ENCODE measurements at regions not wholly inside any gene's neighbourhood (a gene's known extent, or its start where the extent isn't known, plus 50 kb on each side); places are given as distances from the start of the nearest gene placed in this dataset.

DNA sequence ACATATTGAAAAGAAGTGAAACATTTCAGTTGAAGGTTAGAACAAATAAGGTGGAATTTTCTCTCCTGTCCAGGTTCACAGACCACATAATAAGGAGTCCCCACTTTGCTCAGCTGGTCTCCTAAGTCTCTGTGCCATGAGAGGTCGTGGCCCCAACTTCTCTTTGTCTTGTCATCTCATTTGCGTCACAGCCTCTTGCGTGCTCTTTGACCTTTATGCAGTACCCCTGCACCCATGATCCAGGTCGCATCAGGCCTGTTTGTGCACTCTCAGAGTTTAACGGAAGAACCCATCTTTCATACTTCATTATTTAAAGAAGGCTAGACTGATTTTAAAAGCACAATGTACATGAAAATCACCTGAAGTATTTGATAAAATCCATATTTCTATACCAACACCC is 110.4 kb upstream of the BMP2 start:
- no peak overlapping the region for H3K4me3 ChIP-seq (ENCODE audit: low read depth, low read length)
- Mint-ChIP-seq H3K27me3 (no peaks in the 10 kb centered on the region), H3K4me3 (no peak overlapping the region), H3K27ac (no peak overlapping the region), H3K9me3 (peaks cover 0 to 12% (median 6%) of the 10 kb centered on the region in 7 donors), H3K4me1 (no peaks in the 10 kb centered on the region), H3K36me3 (no peaks in the 10 kb centered on the region)
- H3K27ac ChIP-seq (ENCODE audit: insufficient read depth, low read length, poor library complexity, severe bottlenecking), result no peak overlapping the region
- H3K4me1 ChIP-seq (ENCODE audit: control insufficient read depth, insufficient read depth, low read length, poor library complexity, severe bottlenecking), result no peaks in the 10 kb centered on the region
- H3K36me3 ChIP-seq (ENCODE audit: control insufficient read depth, insufficient read depth, low read length), result no peaks in the 10 kb centered on the region
- H3K27me3 ChIP-seq (ENCODE audit: control insufficient read depth, insufficient read depth, low read length), result no peaks in the 10 kb centered on the region
- no peak for DNase-seq
- no peak for ATAC-seq (ENCODE audit: low read depth in 2 of 2)
- no peaks in the 10 kb centered on the region for H3K9me3 ChIP-seq (ENCODE audit: control insufficient read depth in 2 of 2, low read length in 2 of 2)

DNA sequence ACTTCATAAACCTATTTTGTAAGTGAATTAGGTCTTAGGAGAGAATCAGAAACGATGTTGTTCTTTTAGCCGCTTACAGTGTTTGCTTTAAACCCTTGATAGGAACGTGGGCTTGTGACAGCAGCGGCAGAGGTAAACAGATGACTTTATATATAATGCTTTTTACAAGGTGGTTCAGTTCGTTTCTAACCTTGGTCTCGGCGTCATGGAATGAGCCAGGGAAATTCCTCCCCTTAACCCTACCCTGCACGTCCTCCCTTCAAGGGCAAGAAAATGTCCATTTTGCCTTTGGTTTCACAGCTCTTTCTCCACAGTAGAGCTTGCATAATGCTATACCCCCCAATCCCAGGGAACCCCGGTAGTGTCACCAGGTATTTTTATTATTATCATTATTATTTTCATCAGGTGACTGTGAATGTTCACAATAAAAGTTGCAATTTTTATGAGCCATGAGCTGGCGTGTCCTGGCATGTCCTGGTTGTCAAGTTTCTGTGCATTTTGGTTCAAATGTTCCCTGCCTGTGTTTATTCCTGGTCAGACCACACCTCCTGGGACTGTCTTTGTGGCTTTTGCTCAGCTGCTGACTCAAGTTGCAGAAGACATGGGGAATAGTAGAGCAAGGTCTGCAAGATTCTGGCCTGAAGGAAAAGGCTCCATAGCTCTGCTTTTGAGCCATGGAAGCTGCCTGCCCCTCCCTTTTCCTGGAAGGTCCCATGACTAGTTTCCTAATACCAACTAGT is 112.8 kb upstream of the BMP2 start:
- Mint-ChIP-seq H3K4me3 (no peak overlapping the region), H3K36me3 (no peaks in the 10 kb centered on the region)
- no peaks in the 10 kb centered on the region for H3K36me3 ChIP-seq (ENCODE audit: control insufficient read depth, insufficient read depth, low read length)

DNA sequence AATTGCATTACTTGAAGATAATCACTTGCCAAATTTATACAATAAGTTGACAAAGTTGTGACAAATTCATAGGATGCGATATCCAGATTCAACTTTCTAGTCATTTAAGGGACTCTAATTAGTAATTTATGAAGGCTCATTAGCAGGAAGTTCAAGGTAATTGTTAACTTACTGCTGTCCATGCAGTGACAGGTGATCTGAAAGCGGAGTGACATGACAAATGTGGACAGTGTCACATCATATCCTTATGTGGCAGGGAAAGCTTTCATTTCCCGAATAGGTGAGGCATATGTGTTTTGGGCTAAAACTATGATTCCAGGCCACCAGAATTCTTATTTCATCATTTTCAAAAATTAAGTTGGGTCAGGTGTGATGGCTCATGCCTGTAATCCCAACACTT is 115.9 kb upstream of the BMP2 start:
- Mint-ChIP-seq H3K27me3 (no peaks in the 10 kb centered on the region), H3K9me3 (peaks cover 0 to 23% (median 5%) of the 10 kb centered on the region in 7 donors), H3K27ac (no peak overlapping the region), H3K4me1 (no peaks in the 10 kb centered on the region), H3K4me3 (no peak overlapping the region), H3K36me3 (no peaks in the 10 kb centered on the region)
- DNase-seq (no peak), ATAC-seq (ENCODE audit: low read depth in 2 of 2) (no peak)
- H3K27me3 ChIP-seq (ENCODE audit: control insufficient read depth, insufficient read depth, low read length), result no peaks in the 10 kb centered on the region
- no peaks in the 10 kb centered on the region for H3K36me3 ChIP-seq (ENCODE audit: control insufficient read depth, insufficient read depth, low read length)
- no peak overlapping the region for H3K27ac ChIP-seq (ENCODE audit: insufficient read depth, low read length, poor library complexity, severe bottlenecking)
- no peak overlapping the region for H3K4me3 ChIP-seq (ENCODE audit: low read depth, low read length)
- no peaks in the 10 kb centered on the region for H3K4me1 ChIP-seq (ENCODE audit: control insufficient read depth, insufficient read depth, low read length, poor library complexity, severe bottlenecking)
- H3K9me3 ChIP-seq (ENCODE audit: control insufficient read depth in 2 of 2, low read length in 2 of 2), result peaks cover 0 to 2% of the 10 kb centered on the region in 2 experiments

More for the DNA sequence above, 112.8 kb upstream of the BMP2 start:
- DNase-seq (no peak), ATAC-seq (ENCODE audit: low read depth in 2 of 2) (no peak)
- peaks cover 0 to 15% (median 6%) of the 10 kb centered on the region in 7 donors for H3K9me3 Mint-ChIP-seq
- Histone ChIP-seq H3K4me1 (ENCODE audit: control insufficient read depth, insufficient read depth, low read length, poor library complexity, severe bottlenecking) (no peaks in the 10 kb centered on the region), H3K27me3 (ENCODE audit: control insufficient read depth, insufficient read depth, low read length) (no peaks in the 10 kb centered on the region), H3K27ac (ENCODE audit: insufficient read depth, low read length, poor library complexity, severe bottlenecking) (no peak overlapping the region), H3K9me3 (ENCODE audit: control insufficient read depth in 2 of 2, low read length in 2 of 2) (no peaks in the 10 kb centered on the region), H3K4me3 (ENCODE audit: low read depth, low read length) (no peak overlapping the region)
- no peaks in the 10 kb centered on the region for H3K27me3 Mint-ChIP-seq
- no peaks in the 10 kb centered on the region for H3K4me1 Mint-ChIP-seq
- peak overlapping the region in 1 of 3 donors; percentile 43 for H3K27ac Mint-ChIP-seq

DNA sequence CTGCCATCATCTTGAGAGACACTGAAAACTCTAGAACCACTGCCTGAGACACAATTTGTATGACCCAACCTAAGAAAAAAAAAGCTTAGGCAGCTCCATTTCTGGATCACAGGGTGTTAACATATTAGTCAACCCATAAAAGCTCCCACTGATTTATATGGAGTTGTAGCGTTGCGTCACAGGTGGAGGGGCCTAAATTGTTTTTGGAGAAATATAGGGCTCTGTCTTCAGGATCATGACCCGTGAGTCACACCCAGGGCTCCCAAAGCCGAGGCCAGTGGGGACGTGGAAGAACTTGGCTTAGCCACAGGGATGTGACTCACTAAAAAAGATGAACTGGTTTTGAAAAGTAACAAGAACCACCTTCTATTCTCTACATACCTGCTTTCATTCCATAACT is 116.5 kb upstream of the BMP2 start:
- DNase-seq (no peak), ATAC-seq (ENCODE audit: low read depth in 2 of 2) (no peak)
- no peak overlapping the region for H3K27ac ChIP-seq (ENCODE audit: insufficient read depth, low read length, poor library complexity, severe bottlenecking)
- Mint-ChIP-seq H3K4me3 (no peak overlapping the region), H3K4me1 (no peaks in the 10 kb centered on the region), H3K27ac (no peak overlapping the region), H3K27me3 (no peaks in the 10 kb centered on the region), H3K36me3 (no peaks in the 10 kb centered on the region), H3K9me3 (peaks cover 0 to 23% (median 4%) of the 10 kb centered on the region in 7 donors)
- H3K4me3 ChIP-seq (ENCODE audit: low read depth, low read length), result no peak overlapping the region
- no peaks in the 10 kb centered on the region for H3K4me1 ChIP-seq (ENCODE audit: control insufficient read depth, insufficient read depth, low read length, poor library complexity, severe bottlenecking)
- H3K36me3 ChIP-seq (ENCODE audit: control insufficient read depth, insufficient read depth, low read length), result no peaks in the 10 kb centered on the region
- peaks cover 0 to 2% of the 10 kb centered on the region in 2 experiments for H3K9me3 ChIP-seq (ENCODE audit: control insufficient read depth in 2 of 2, low read length in 2 of 2)
- no peaks in the 10 kb centered on the region for H3K27me3 ChIP-seq (ENCODE audit: control insufficient read depth, insufficient read depth, low read length)

DNA sequence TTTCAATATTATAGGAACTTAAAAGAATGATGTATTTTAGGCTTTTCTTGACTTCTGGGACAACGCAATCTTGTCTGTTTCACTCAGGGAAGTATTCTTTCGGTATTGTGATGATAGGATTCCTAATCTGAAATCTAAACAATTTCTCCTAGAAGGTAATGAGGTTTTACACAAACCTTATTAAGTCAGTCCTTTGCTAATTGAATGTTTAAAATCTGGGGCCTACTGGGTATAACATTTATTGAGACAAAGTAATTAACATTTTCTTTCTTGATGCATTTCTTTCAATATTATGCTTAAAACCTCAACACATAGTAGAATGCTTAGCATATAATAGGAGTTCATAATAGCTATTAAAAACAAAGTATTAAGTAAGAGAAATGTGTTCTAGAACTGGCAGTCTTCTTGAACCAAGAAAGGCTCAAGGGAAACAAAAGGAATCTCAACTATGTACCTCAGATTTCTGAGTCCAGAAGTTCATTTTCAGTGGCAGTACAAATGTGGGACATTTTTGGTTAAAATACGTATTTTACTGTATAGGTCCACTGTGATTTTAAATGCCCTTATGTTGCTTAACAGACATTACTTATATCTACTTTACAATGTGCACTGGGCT is 121.4 kb upstream of the BMP2 start:
- ATAC-seq (ENCODE audit: low read depth in 2 of 2) (no peak), DNase-seq (no peak)
- H3K4me1 ChIP-seq (ENCODE audit: control insufficient read depth, insufficient read depth, low read length, poor library complexity, severe bottlenecking), result no peaks in the 10 kb centered on the region
- H3K27me3 Mint-ChIP-seq, result no peaks in the 10 kb centered on the region
- H3K4me3 ChIP-seq (ENCODE audit: low read depth, low read length), result no peak overlapping the region
- no peak overlapping the region for H3K27ac ChIP-seq (ENCODE audit: insufficient read depth, low read length, poor library complexity, severe bottlenecking)
- peaks cover 0 to 2% of the 10 kb centered on the region in 2 experiments for H3K9me3 ChIP-seq (ENCODE audit: control insufficient read depth in 2 of 2, low read length in 2 of 2)
- H3K27ac Mint-ChIP-seq, result peak overlapping the region in 1 of 3 donors; percentile 66
- H3K9me3 Mint-ChIP-seq, result peaks cover 0 to 11% (median 3%) of the 10 kb centered on the region in 7 donors
- no peaks in the 10 kb centered on the region for H3K36me3 ChIP-seq (ENCODE audit: control insufficient read depth, insufficient read depth, low read length)
- no peaks in the 10 kb centered on the region for H3K4me1 Mint-ChIP-seq
- no peaks in the 10 kb centered on the region for H3K27me3 ChIP-seq (ENCODE audit: control insufficient read depth, insufficient read depth, low read length)
- H3K4me3 Mint-ChIP-seq, result no peak overlapping the region
- H3K36me3 Mint-ChIP-seq, result no peaks in the 10 kb centered on the region

DNA sequence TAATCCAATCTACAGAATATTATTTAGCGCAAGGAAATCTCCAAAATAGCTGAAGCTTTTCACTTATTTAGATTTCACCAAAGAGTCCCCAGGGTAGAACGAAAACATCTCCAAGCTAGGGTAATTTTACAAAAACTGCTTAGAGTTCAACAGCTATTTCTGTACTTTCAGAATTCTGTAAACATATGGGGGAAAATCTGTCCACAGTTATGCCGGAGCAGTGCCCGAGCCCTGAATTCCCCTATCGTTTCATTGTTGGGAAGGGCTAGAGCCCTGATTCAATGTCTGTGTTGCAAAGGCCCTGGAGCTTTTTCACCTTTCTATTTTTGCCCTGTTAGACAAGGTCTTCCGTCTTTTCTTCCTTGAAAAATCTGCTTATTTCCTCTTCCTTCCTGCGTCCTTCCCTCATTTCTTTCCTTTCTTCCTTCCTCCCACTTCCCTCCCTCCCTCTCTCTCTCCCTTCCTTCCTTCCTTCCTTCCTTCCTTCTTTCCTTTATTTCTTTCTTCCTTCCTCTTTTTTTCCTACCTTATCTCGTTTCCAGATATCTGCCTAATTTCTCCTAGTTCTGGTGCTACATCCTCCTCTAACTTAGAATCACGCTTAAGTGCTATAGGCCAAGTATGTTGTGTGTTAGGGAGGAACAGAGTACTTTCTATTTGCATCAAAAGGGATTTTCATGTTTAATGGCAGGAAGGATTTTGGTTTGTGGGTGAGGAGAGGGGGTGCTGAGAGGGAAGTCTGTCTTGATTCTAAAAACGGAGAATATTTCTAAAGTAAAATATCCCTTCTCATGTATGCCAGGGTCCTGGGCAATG is 122.5 kb upstream of the BMP2 start:
- Histone ChIP-seq H3K4me1 (ENCODE audit: control insufficient read depth, insufficient read depth, low read length, poor library complexity, severe bottlenecking) (no peaks in the 10 kb centered on the region), H3K4me3 (ENCODE audit: low read depth, low read length) (no peak overlapping the region), H3K27me3 (ENCODE audit: control insufficient read depth, insufficient read depth, low read length) (no peaks in the 10 kb centered on the region), H3K36me3 (ENCODE audit: control insufficient read depth, insufficient read depth, low read length) (no peaks in the 10 kb centered on the region), H3K9me3 (ENCODE audit: control insufficient read depth in 2 of 2, low read length in 2 of 2) (peaks cover 0 to 2% of the 10 kb centered on the region in 2 experiments), H3K27ac (ENCODE audit: insufficient read depth, low read length, poor library complexity, severe bottlenecking) (no peak overlapping the region)
- Mint-ChIP-seq H3K4me1 (no peaks in the 10 kb centered on the region), H3K36me3 (no peaks in the 10 kb centered on the region), H3K4me3 (no peak overlapping the region), H3K27ac (no peak overlapping the region), H3K27me3 (no peaks in the 10 kb centered on the region), H3K9me3 (peaks cover 0 to 11% (median 4%) of the 10 kb centered on the region in 7 donors)
- ATAC-seq (ENCODE audit: low read depth in 2 of 2) (no peak), DNase-seq (no peak)

DNA sequence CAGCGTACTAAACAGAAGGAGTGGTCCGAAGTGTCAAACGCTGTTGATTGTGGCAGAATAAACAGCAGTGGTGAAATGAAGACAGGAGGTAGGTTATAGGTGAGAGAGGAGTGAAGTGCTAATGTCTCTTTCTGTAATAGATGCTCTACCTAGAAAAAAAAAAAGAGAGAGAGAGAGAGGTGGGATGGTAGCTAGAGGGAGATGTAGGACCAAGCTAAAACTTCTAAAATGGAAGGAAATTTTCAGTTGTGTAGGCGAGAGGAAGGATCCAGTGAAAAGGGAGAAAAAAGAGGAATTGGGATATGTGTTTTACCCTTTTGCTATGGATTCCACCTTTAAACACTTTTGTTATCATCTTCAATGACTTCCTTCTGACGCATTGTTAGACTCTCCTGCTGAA is 126.5 kb upstream of the BMP2 start:
- H3K36me3 ChIP-seq (ENCODE audit: control insufficient read depth, insufficient read depth, low read length), result no peaks in the 10 kb centered on the region
- H3K27me3 ChIP-seq (ENCODE audit: control insufficient read depth, insufficient read depth, low read length), result no peaks in the 10 kb centered on the region
- ATAC-seq (ENCODE audit: low read depth in 2 of 2), result no peak
- no peak overlapping the region for H3K4me3 ChIP-seq (ENCODE audit: low read depth, low read length)
- DNase-seq, result no peak
- Mint-ChIP-seq H3K9me3 (peaks cover 0 to 14% (median 4%) of the 10 kb centered on the region in 7 donors), H3K36me3 (no peaks in the 10 kb centered on the region), H3K4me1 (no peaks in the 10 kb centered on the region), H3K4me3 (no peak overlapping the region), H3K27me3 (no peaks in the 10 kb centered on the region), H3K27ac (no peak overlapping the region)
- H3K9me3 ChIP-seq (ENCODE audit: control insufficient read depth in 2 of 2, low read length in 2 of 2), result no peaks in the 10 kb centered on the region
- no peak overlapping the region for H3K27ac ChIP-seq (ENCODE audit: insufficient read depth, low read length, poor library complexity, severe bottlenecking)
- H3K4me1 ChIP-seq (ENCODE audit: control insufficient read depth, insufficient read depth, low read length, poor library complexity, severe bottlenecking), result no peaks in the 10 kb centered on the region
